ENCODE measurements at regions not wholly inside any gene's neighbourhood (a gene's known extent, or its start where the extent isn't known, plus 50 kb on each side); places are given as distances from the start of the nearest gene placed in this dataset.

GRCh38 chr6:167569041-167569805 lies 244.3 kb downstream of the TTLL2 start:
- intact Hi-C loops (cut with DNase I; ENCODE audit: low total_unique reads): no loop called here
- WGBS, 2 donors: 86 to 95% methylated on average over 31 of the region's 31 CpGs

GRCh38 chr6:167569879-167570278 lies 245.0 kb downstream of the TTLL2 start:
- TF ChIP-seq CTCF (IDR thresholded peaks at IDR 0.05) (no peak), POLR2A (IDR thresholded peaks at IDR 0.05) (no peak)
- no peak overlapping the region for H3K4me3 ChIP-seq (ENCODE audit: low read depth, poor library complexity, severe bottlenecking)
- intact Hi-C loops (cut with DNase I; ENCODE audit: low total_unique reads): no loop called here
- DNase-seq (ENCODE audit: low spot score in 2 of 2): peak in 1 of 2 donors; percentile 64
- 95% methylated on average over 14 of the region's 14 CpGs for WGBS, 2 donors

More at GRCh38 chr6:167569041-167569805, 244.3 kb downstream of the TTLL2 start:
- TF ChIP-seq POLR2A (IDR thresholded peaks at IDR 0.05) (no peak), CTCF (IDR thresholded peaks at IDR 0.05) (no peak)
- no peak overlapping the region for H3K4me3 ChIP-seq (ENCODE audit: low read depth, poor library complexity, severe bottlenecking)
- DNase-seq (ENCODE audit: low spot score in 2 of 2): peak in 1 of 2 donors; percentile 81

- TF ChIP-seq CTCF (IDR thresholded peaks at IDR 0.05): no peak
- TF ChIP-seq POLR2A (IDR thresholded peaks at IDR 0.05): no peak
- intact Hi-C loops (cut with DNase I; ENCODE audit: low total_unique reads): no loop called here
- no peak overlapping the region for H3K4me3 ChIP-seq (ENCODE audit: low read depth, poor library complexity, severe bottlenecking)
- peak; percentile 10 to 70 for DNase-seq (ENCODE audit: low spot score in 2 of 2)
- 80 to 86% methylated on average over 25 of the region's 25 CpGs for WGBS, 2 donors
Observed at GRCh38 chr6:167570460-167571400, 245.8 kb downstream of the TTLL2 start.

GRCh38 chr6:167571550-167571949 lies 246.7 kb downstream of the TTLL2 start:
- no peak overlapping the region for H3K4me3 ChIP-seq (ENCODE audit: low read depth, poor library complexity, severe bottlenecking)
- no peak for TF ChIP-seq CTCF (IDR thresholded peaks at IDR 0.05)
- no peak for TF ChIP-seq POLR2A (IDR thresholded peaks at IDR 0.05)
- intact Hi-C loops (cut with DNase I; ENCODE audit: low total_unique reads): no loop called here
- peak; percentile 13 to 40 for DNase-seq (ENCODE audit: low spot score in 2 of 2)
- WGBS, 2 donors: 80 to 82% methylated on average over 9 of the region's 9 CpGs

GRCh38 chr6:167572106-167572505 lies 247.2 kb downstream of the TTLL2 start:
- no peak for TF ChIP-seq POLR2A (IDR thresholded peaks at IDR 0.05)
- no peak for TF ChIP-seq CTCF (IDR thresholded peaks at IDR 0.05)
- H3K4me3 ChIP-seq (ENCODE audit: low read depth, poor library complexity, severe bottlenecking): no peak overlapping the region
- peak; percentile 11 to 59 for DNase-seq (ENCODE audit: low spot score in 2 of 2)
- intact Hi-C loops (cut with DNase I; ENCODE audit: low total_unique reads): no loop called here
- 87 to 91% methylated on average over 3 to 9 of the region's 10 CpGs for WGBS, 2 donors

All from lower leg skin (tissue), 4 donors.